OCI-LY7 (cell line): ENCODE measurements at regions not wholly inside any gene's neighbourhood (a gene's known extent, or its start where the extent isn't known, plus 50 kb on each side); places are given as distances from the start of the nearest gene placed in this dataset.

ENCODE experiments used
- BruUV-seq: library from RNA; stranded (reverse); fragments of 400-500 nt; replicated peaks from 2 replicates; lab custom pipeline; 2021; lab: Mats Ljungman, UMichigan
- CTCF ChIA-PET: fragments of 300-600 bp; sonication (Branson Sonifier 250); formaldehyde crosslinking; loops from one replicate; lab custom pipeline; 2022; ENCODE audit warnings: antibody characterized with exemption; ENCODE audit not compliant: unreplicated experiment; lab: Charles Lee
- POLR2A ChIA-PET: fragments of 300-600 bp; sonication (Branson Sonifier 250); formaldehyde crosslinking; loops from one replicate; lab custom pipeline; 2022; ENCODE audit warnings: antibody characterized with exemption; lab: Charles Lee
- DNase-seq: peaks from one replicate; pipeline ENCODE4 v3.0.0-alpha.2; 2015; ENCODE audit warnings: low spot score
- H2AFZ ChIP-seq: fragments of 200-600 bp; sonication (generic), shearing (Covaris generic); 2 replicates; pipeline ENCODE4 v1.6.1; 2014; ENCODE audit warnings: mild to moderate bottlenecking, antibody characterized with exemption, low read length, moderate library complexity
- H3K27ac ChIP-seq: fragments of 200-600 bp; sonication (generic); 2 replicates; pipeline ENCODE4 v1.5.1; 2014; ENCODE audit warnings: mixed run types, low read depth, mild to moderate bottlenecking, moderate library complexity, low read length, inconsistent platforms; ENCODE audit not compliant: poor library complexity, severe bottlenecking
- H3K36me3 ChIP-seq: fragments of 200-600 bp; sonication (generic); 2 replicates; pipeline ENCODE4 v1.6.1; 2014; ENCODE audit warnings: mild to moderate bottlenecking, antibody characterized with exemption, low read length, moderate library complexity, mixed read lengths; ENCODE audit not compliant: insufficient read depth
- H3K4me1 ChIP-seq: fragments of 200-600 bp; sonication (generic); 2 replicates; pipeline ENCODE4 v1.5.1; 2014; ENCODE audit warnings: mild to moderate bottlenecking, low read length; ENCODE audit not compliant: insufficient read depth, poor library complexity, severe bottlenecking
- H3K4me2 ChIP-seq: fragments of 200-600 bp; sonication (generic); 2 replicates; pipeline ENCODE4 v1.6.1; 2014; ENCODE audit warnings: mild to moderate bottlenecking, low read length
- H3K4me3 ChIP-seq: fragments of 200-600 bp; sonication (generic); 2 replicates; pipeline ENCODE4 v1.5.1; 2014; ENCODE audit warnings: mild to moderate bottlenecking, low read depth, low read length; ENCODE audit not compliant: poor library complexity, severe bottlenecking
- H3K79me2 ChIP-seq: fragments of 200-600 bp; sonication (generic); 2 replicates; pipeline ENCODE4 v1.6.1; 2016; ENCODE audit warnings: low read depth, mild to moderate bottlenecking, low read length, moderate library complexity, mixed read lengths; ENCODE audit not compliant: insufficient read depth
- H3K9me2 ChIP-seq: fragments of 200-600 bp; sonication (generic); 2 replicates; pipeline ENCODE4 v1.6.1; 2016; ENCODE audit warnings: mild to moderate bottlenecking, low read length, mixed read lengths; ENCODE audit not compliant: insufficient read depth
- H3K9me3 ChIP-seq: fragments of 200-600 bp; sonication (generic); 2 replicates; pipeline ENCODE4 v1.6.1; 2014; ENCODE audit warnings: mild to moderate bottlenecking, mixed run types, low read length, mixed read lengths
- H4K20me1 ChIP-seq: fragments of 200-600 bp; sonication (generic); 2 replicates; pipeline ENCODE4 v1.6.1; 2014; ENCODE audit warnings: mild to moderate bottlenecking, antibody characterized with exemption, low read length, moderate library complexity, mixed read lengths; ENCODE audit not compliant: insufficient read depth
- CTCF ChIP-seq: fragments of 200-600 bp; sonication (generic); conservative IDR thresholded peaks from 2 replicates; pipeline ENCODE4 v1.5.1; 2014; ENCODE audit warnings: mild to moderate bottlenecking, antibody characterized with exemption, low read length, moderate library complexity, mixed read lengths
- EZH2phosphoT487 ChIP-seq: fragments of 200-600 bp; sonication (generic); IDR thresholded peaks from 2 replicates; pipeline ENCODE4 v1.6.1; 2018; ENCODE audit warnings: low read depth, borderline replicate concordance, mild to moderate bottlenecking, mixed run types, antibody characterized with exemption, low read length, moderate library complexity, mixed read lengths
- intact Hi-C: fragments of 100-400 bp; cut with micrococcal nuclease; formaldehyde crosslinking; loops from one replicate; pipeline ENCODE4 v1.10.0; 2022; ENCODE audit not compliant: unreplicated experiment

- intact Hi-C loops = no loop called here
- H3K9me3 ChIP-seq = no peaks in the 10 kb centered on the region
- no peak overlapping the region for H2AFZ ChIP-seq
- H3K36me3 ChIP-seq = no peaks in the 10 kb centered on the region
- H3K79me2 ChIP-seq = no peaks in the 10 kb centered on the region
- POLR2A ChIA-PET = interaction anchor here (0.5 to 1.7 kb wide), 4 partner anchors 12 to 1486 kb away, joined by 3 to 6 read pairs (median 3); no protein-coding TSS in a partner anchor
- H4K20me1 ChIP-seq = no peaks in the 10 kb centered on the region
- no peaks in the 10 kb centered on the region for H3K9me2 ChIP-seq
- no peak for TF ChIP-seq EZH2phosphoT487
- TF ChIP-seq CTCF = no peak
- H3K27ac ChIP-seq = no peak overlapping the region
- no peaks in the 10 kb centered on the region for H3K4me1 ChIP-seq
- CTCF ChIA-PET = no interaction called here
- no peak overlapping the region for H3K4me3 ChIP-seq
- BruUV-seq = no TSS peak
- no peak overlapping the region for H3K4me2 ChIP-seq
- no peak for DNase-seq
Measured at GRCh38 chr2:5322396-5322795, 369.8 kb upstream of the SOX11 start.

GRCh38 chr2:5325523-5325922, 366.7 kb upstream of the SOX11 start:
- no peak overlapping the region for H3K27ac ChIP-seq
- H3K4me2 ChIP-seq = no peak overlapping the region
- H3K79me2 ChIP-seq = no peaks in the 10 kb centered on the region
- no peaks in the 10 kb centered on the region for H3K9me2 ChIP-seq
- no peak for TF ChIP-seq CTCF
- no peak for TF ChIP-seq EZH2phosphoT487
- H4K20me1 ChIP-seq = no peaks in the 10 kb centered on the region
- no peak overlapping the region for H2AFZ ChIP-seq
- H3K4me3 ChIP-seq = no peak overlapping the region
- ChIA-PET POLR2A (no interaction called here), CTCF (no interaction called here)
- no peak for DNase-seq
- no peaks in the 10 kb centered on the region for H3K9me3 ChIP-seq
- BruUV-seq = no TSS peak
- no peaks in the 10 kb centered on the region for H3K36me3 ChIP-seq
- intact Hi-C loops = no loop called here
- no peaks in the 10 kb centered on the region for H3K4me1 ChIP-seq

GRCh38 chr2:5328826-5329225, 363.4 kb upstream of the SOX11 start:
- Histone ChIP-seq H3K9me3 (no peaks in the 10 kb centered on the region), H3K79me2 (no peaks in the 10 kb centered on the region), H3K36me3 (no peaks in the 10 kb centered on the region), H3K4me3 (no peak overlapping the region), H3K9me2 (no peaks in the 10 kb centered on the region), H2AFZ (no peak overlapping the region), H4K20me1 (no peaks in the 10 kb centered on the region), H3K27ac (no peak overlapping the region), H3K4me2 (no peak overlapping the region), H3K4me1 (no peaks in the 10 kb centered on the region)
- no TSS peak for BruUV-seq
- TF ChIP-seq CTCF (no peak), EZH2phosphoT487 (no peak)
- intact Hi-C loops = no loop called here
- CTCF ChIA-PET = no interaction called here
- no peak for DNase-seq
- POLR2A ChIA-PET = interaction anchor here (1.3 kb wide), 1 partner anchor 12 kb away, joined by 3 read pairs; no protein-coding TSS in a partner anchor
